OCI-LY7 (cell line): ENCODE measurements at regions not wholly inside any gene's neighbourhood (a gene's known extent, or its start where the extent isn't known, plus 50 kb on each side); places are given as distances from the start of the nearest gene placed in this dataset.

Source experiments
- BruUV-seq: library from RNA; stranded (reverse); fragments of 400-500 nt; replicated peaks from 2 replicates; lab custom pipeline; 2021; lab: Mats Ljungman, UMichigan
- CTCF ChIA-PET: fragments of 300-600 bp; sonication (Branson Sonifier 250); formaldehyde crosslinking; loops from one replicate; lab custom pipeline; 2022; ENCODE audit warnings: antibody characterized with exemption; ENCODE audit not compliant: unreplicated experiment; lab: Charles Lee
- POLR2A ChIA-PET: fragments of 300-600 bp; sonication (Branson Sonifier 250); formaldehyde crosslinking; loops from one replicate; lab custom pipeline; 2022; ENCODE audit warnings: antibody characterized with exemption; lab: Charles Lee
- DNase-seq: peaks from one replicate; pipeline ENCODE4 v3.0.0-alpha.2; 2015; ENCODE audit warnings: low spot score
- H2AFZ ChIP-seq: fragments of 200-600 bp; sonication (generic), shearing (Covaris generic); 2 replicates; pipeline ENCODE4 v1.6.1; 2014; ENCODE audit warnings: mild to moderate bottlenecking, antibody characterized with exemption, low read length, moderate library complexity
- H3K27ac ChIP-seq: fragments of 200-600 bp; sonication (generic); 2 replicates; pipeline ENCODE4 v1.5.1; 2014; ENCODE audit warnings: mixed run types, low read depth, mild to moderate bottlenecking, moderate library complexity, low read length, inconsistent platforms; ENCODE audit not compliant: poor library complexity, severe bottlenecking
- H3K36me3 ChIP-seq: fragments of 200-600 bp; sonication (generic); 2 replicates; pipeline ENCODE4 v1.6.1; 2014; ENCODE audit warnings: mild to moderate bottlenecking, antibody characterized with exemption, low read length, moderate library complexity, mixed read lengths; ENCODE audit not compliant: insufficient read depth
- H3K4me1 ChIP-seq: fragments of 200-600 bp; sonication (generic); 2 replicates; pipeline ENCODE4 v1.5.1; 2014; ENCODE audit warnings: mild to moderate bottlenecking, low read length; ENCODE audit not compliant: insufficient read depth, poor library complexity, severe bottlenecking
- H3K4me2 ChIP-seq: fragments of 200-600 bp; sonication (generic); 2 replicates; pipeline ENCODE4 v1.6.1; 2014; ENCODE audit warnings: mild to moderate bottlenecking, low read length
- H3K4me3 ChIP-seq: fragments of 200-600 bp; sonication (generic); 2 replicates; pipeline ENCODE4 v1.5.1; 2014; ENCODE audit warnings: mild to moderate bottlenecking, low read depth, low read length; ENCODE audit not compliant: poor library complexity, severe bottlenecking
- H3K79me2 ChIP-seq: fragments of 200-600 bp; sonication (generic); 2 replicates; pipeline ENCODE4 v1.6.1; 2016; ENCODE audit warnings: low read depth, mild to moderate bottlenecking, low read length, moderate library complexity, mixed read lengths; ENCODE audit not compliant: insufficient read depth
- H3K9me2 ChIP-seq: fragments of 200-600 bp; sonication (generic); 2 replicates; pipeline ENCODE4 v1.6.1; 2016; ENCODE audit warnings: mild to moderate bottlenecking, low read length, mixed read lengths; ENCODE audit not compliant: insufficient read depth
- H3K9me3 ChIP-seq: fragments of 200-600 bp; sonication (generic); 2 replicates; pipeline ENCODE4 v1.6.1; 2014; ENCODE audit warnings: mild to moderate bottlenecking, mixed run types, low read length, mixed read lengths
- H4K20me1 ChIP-seq: fragments of 200-600 bp; sonication (generic); 2 replicates; pipeline ENCODE4 v1.6.1; 2014; ENCODE audit warnings: mild to moderate bottlenecking, antibody characterized with exemption, low read length, moderate library complexity, mixed read lengths; ENCODE audit not compliant: insufficient read depth
- CTCF ChIP-seq: fragments of 200-600 bp; sonication (generic); conservative IDR thresholded peaks from 2 replicates; pipeline ENCODE4 v1.5.1; 2014; ENCODE audit warnings: mild to moderate bottlenecking, antibody characterized with exemption, low read length, moderate library complexity, mixed read lengths
- EZH2phosphoT487 ChIP-seq: fragments of 200-600 bp; sonication (generic); IDR thresholded peaks from 2 replicates; pipeline ENCODE4 v1.6.1; 2018; ENCODE audit warnings: low read depth, borderline replicate concordance, mild to moderate bottlenecking, mixed run types, antibody characterized with exemption, low read length, moderate library complexity, mixed read lengths
- intact Hi-C: fragments of 100-400 bp; cut with micrococcal nuclease; formaldehyde crosslinking; loops from one replicate; pipeline ENCODE4 v1.10.0; 2022; ENCODE audit not compliant: unreplicated experiment

- ChIA-PET POLR2A (no interaction called here), CTCF (no interaction called here)
- H3K9me2 ChIP-seq: no peaks in the 10 kb centered on the region
- H3K4me1 ChIP-seq: no peaks in the 10 kb centered on the region
- no peaks in the 10 kb centered on the region for H3K36me3 ChIP-seq
- H3K4me3 ChIP-seq: no peak overlapping the region
- H3K27ac ChIP-seq: no peak overlapping the region
- no peak for DNase-seq
- intact Hi-C loops: no loop called here
- H4K20me1 ChIP-seq: no peaks in the 10 kb centered on the region
- H3K79me2 ChIP-seq: no peaks in the 10 kb centered on the region
- TF ChIP-seq CTCF (no peak), EZH2phosphoT487 (no peak)
- BruUV-seq: no TSS peak
- no peak overlapping the region for H3K4me2 ChIP-seq
- no peaks in the 10 kb centered on the region for H3K9me3 ChIP-seq
- H2AFZ ChIP-seq: no peak overlapping the region
These were observed 310.9 kb downstream of the MID1IP1 start for GRCh38 chrX:39112143-39112542.

- Histone ChIP-seq H3K4me3 (no peak overlapping the region), H3K4me2 (no peak overlapping the region), H3K79me2 (no peaks in the 10 kb centered on the region), H3K36me3 (no peaks in the 10 kb centered on the region), H3K9me3 (no peaks in the 10 kb centered on the region), H3K4me1 (no peaks in the 10 kb centered on the region), H3K9me2 (no peaks in the 10 kb centered on the region), H4K20me1 (no peaks in the 10 kb centered on the region), H2AFZ (no peak overlapping the region), H3K27ac (no peak overlapping the region)
- POLR2A ChIA-PET: no interaction called here
- intact Hi-C loops: no loop called here
- no peak for DNase-seq
- no TSS peak for BruUV-seq
- CTCF ChIA-PET: no interaction called here
- no peak for TF ChIP-seq CTCF
- TF ChIP-seq EZH2phosphoT487: no peak
These were observed 313.9 kb downstream of the MID1IP1 start for GRCh38 chrX:39115166-39115565.

- no peaks in the 10 kb centered on the region for H3K9me2 ChIP-seq
- no peaks in the 10 kb centered on the region for H3K36me3 ChIP-seq
- POLR2A ChIA-PET: interaction anchor here (0.6 kb wide), 1 partner anchor 12 kb away, joined by 3 read pairs; no protein-coding TSS in a partner anchor
- no peaks in the 10 kb centered on the region for H3K9me3 ChIP-seq
- H3K4me1 ChIP-seq: no peaks in the 10 kb centered on the region
- DNase-seq: no peak
- intact Hi-C loops: no loop called here
- no peaks in the 10 kb centered on the region for H3K79me2 ChIP-seq
- no peak overlapping the region for H2AFZ ChIP-seq
- no peak overlapping the region for H3K27ac ChIP-seq
- BruUV-seq: no TSS peak
- H3K4me2 ChIP-seq: no peak overlapping the region
- CTCF ChIA-PET: no interaction called here
- no peaks in the 10 kb centered on the region for H4K20me1 ChIP-seq
- no peak overlapping the region for H3K4me3 ChIP-seq
- no peak for TF ChIP-seq CTCF
- no peak for TF ChIP-seq EZH2phosphoT487
These were observed 315.8 kb downstream of the MID1IP1 start for GRCh38 chrX:39117101-39117500.
